ENCODE measurements at regions not wholly inside any gene's neighbourhood (a gene's known extent, or its start where the extent isn't known, plus 50 kb on each side); places are given as distances from the start of the nearest gene placed in this dataset.

DNA sequence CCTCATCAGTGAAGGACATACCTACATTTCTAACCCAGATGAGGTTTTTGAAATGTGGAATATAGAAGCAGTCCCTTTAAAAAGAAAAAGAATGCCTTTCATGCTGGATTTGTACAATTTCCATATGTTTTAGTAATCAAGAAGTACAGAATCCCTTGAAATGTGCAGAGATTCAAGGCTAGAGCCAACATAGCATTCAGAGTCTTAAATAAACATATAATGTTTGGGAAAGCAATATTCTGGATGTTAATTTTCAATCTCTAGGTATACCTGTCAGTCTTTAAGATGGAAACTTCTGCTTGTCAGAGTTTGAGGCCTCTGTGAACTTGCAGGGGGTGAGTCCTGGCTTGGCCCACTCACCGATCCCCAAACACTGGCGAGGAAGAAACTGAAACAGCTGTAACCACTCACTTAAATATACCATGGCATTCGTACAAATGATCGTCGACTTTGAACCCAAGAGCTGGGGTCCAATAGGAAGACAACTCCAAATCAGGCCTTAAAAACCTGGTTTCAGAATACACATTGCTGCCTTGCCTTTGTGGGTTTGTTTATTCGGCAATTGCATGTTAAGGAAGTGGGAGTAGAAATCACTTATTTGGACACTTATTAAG, 132.8 kb upstream of the NCK2 start:
- TF ChIP-seq CTCF (IDR thresholded peaks at IDR 0.05; ENCODE audit: low read depth, low read length, missing input control) (no peak), REST (IDR thresholded peaks at IDR 0.05) (no peak), GABPA (IDR thresholded peaks at IDR 0.05 in 1 of 2, conservative IDR thresholded peaks at IDR 0.05 in 1 of 2) (no peak), JUND (IDR thresholded peaks at IDR 0.05) (no peak), RXRA (IDR thresholded peaks at IDR 0.05) (no peak), SP1 (IDR thresholded peaks at IDR 0.05) (no peak), RAD21 (IDR thresholded peaks at IDR 0.05) (no peak), TAF1 (conservative IDR thresholded peaks at IDR 0.05) (no peak), YY1 (IDR thresholded peaks at IDR 0.05) (no peak)
- TF ChIP-seq, protein P1, sequence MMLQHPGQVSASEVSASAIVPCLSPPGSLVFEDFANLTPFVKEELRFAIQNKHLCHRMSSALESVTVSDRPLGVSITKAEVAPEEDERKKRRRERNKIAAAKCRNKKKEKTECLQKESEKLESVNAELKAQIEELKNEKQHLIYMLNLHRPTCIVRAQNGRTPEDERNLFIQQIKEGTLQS (IDR thresholded peaks at IDR 0.05), result no peak
- TF ChIP-seq, protein P2, sequence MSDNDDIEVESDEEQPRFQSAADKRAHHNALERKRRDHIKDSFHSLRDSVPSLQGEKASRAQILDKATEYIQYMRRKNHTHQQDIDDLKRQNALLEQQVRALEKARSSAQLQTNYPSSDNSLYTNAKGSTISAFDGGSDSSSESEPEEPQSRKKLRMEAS (IDR thresholded peaks at IDR 0.05), result no peak

Data from liver (tissue), 3 donors.